BLaER1 treated with 17β-estradiol and CSF1 and Interleukin-3, amounts not matched to agents 10 nM and 100 nM (cell line): ENCODE measurements at regions not wholly inside any gene's neighbourhood (a gene's known extent, or its start where the extent isn't known, plus 50 kb on each side); places are given as distances from the start of the nearest gene placed in this dataset.
A peak's percentile ranks its signal among the peaks of the same experiment; 100 is the strongest.

ENCODE experiments used
- H3K27ac ChIP-seq, 11 experiments: shearing (Covaris generic); formaldehyde crosslinking; 2 replicates each; pipeline ENCODE4 v1.8.1; 2022
- H3K27me3 ChIP-seq, 11 experiments: shearing (Covaris generic); formaldehyde crosslinking; 2 replicates each; pipeline ENCODE4 v1.8.1; 2022
- H3K36me3 ChIP-seq, 11 experiments: shearing (Covaris generic); formaldehyde crosslinking; 2 replicates each; pipeline ENCODE4 v1.8.1; 2022
- H3K4me1 ChIP-seq, 10 experiments: shearing (Covaris generic); formaldehyde crosslinking; 2 replicates each; pipeline ENCODE4 v1.8.1; 2022
- H3K4me2 ChIP-seq, 11 experiments: shearing (Covaris generic); formaldehyde crosslinking; 2 replicates each; pipeline ENCODE4 v1.8.1; 2022
- H3K4me3 ChIP-seq, 10 experiments: shearing (Covaris generic); formaldehyde crosslinking; 2 replicates each; pipeline ENCODE4 v1.8.1; 2022
- H3K9ac ChIP-seq, 11 experiments: shearing (Covaris generic); formaldehyde crosslinking; 2 replicates each; pipeline ENCODE4 v1.8.1; 2022
- H3K9me3 ChIP-seq, 11 experiments: shearing (Covaris generic); formaldehyde crosslinking; replicated peaks in 1 of 11; 2 replicates each; pipeline ENCODE4 v1.8.1; 2022
- H4K20me1 ChIP-seq, 11 experiments: shearing (Covaris generic); formaldehyde crosslinking; 2 replicates each; pipeline ENCODE4 v1.8.1; 2022
- Cebpa-rat ChIP-seq, 11 experiments: shearing (Covaris generic); IDR thresholded peaks; 2 replicates each; pipeline ENCODE4 v1.8.1; 2022

DNA sequence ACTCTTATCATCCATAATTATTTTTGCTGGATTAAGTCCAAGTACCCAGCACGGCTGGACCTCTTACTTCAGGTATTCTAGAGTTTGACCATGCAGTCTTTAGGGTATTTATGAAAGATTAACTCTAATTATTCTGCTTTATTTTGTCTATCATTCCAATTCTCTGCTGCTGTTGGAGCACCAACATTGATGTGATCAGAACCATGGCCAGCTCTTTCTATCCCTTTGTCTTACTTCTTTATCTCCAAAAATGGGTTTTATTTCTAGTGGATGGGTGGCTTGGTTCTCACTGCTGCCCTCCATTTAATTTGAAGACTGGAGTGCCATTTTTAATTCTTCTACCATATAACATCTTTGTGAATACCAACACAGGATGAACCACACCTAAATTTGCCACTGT, 704.3 kb downstream of the FRK start:
- H3K27ac ChIP-seq, result no peak overlapping the region
- no peaks in the 10 kb centered on the region for H3K36me3 ChIP-seq
- H3K4me2 ChIP-seq, result no peak overlapping the region
- H4K20me1 ChIP-seq, result no peaks in the 10 kb centered on the region
- no peaks in the 10 kb centered on the region for H3K27me3 ChIP-seq
- no peak overlapping the region for H3K4me3 ChIP-seq
- H3K9ac ChIP-seq, result no peak overlapping the region
- H3K9me3 ChIP-seq, result no peaks in the 10 kb centered on the region
- H3K4me1 ChIP-seq, result no peaks in the 10 kb centered on the region
- TF ChIP-seq Cebpa-rat (IDR thresholded peaks at IDR 0.05), result no peak

DNA sequence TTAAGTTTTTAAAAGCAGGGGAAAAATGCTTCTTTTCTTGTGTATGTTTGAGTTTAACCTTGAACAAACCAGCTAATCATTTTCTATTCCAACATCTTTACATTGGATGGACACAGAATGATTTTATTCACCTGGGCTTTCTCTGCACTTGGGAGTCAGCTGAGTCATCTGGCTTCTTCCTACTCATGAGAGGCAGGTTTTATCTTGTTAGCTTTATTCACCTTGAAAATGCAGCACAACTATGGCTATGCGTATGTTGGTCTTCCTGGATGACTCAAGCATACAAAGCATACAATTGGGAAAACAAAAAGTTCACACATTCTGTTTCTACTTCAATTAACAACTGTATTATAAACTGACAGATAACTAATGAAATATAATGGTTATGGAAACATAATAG, 737.7 kb downstream of the FRK start:
- no peak for TF ChIP-seq Cebpa-rat (IDR thresholded peaks at IDR 0.05)
- Histone ChIP-seq H3K27ac (no peak overlapping the region), H3K9me3 (no peaks in the 10 kb centered on the region), H3K4me2 (no peak overlapping the region), H3K27me3 (no peaks in the 10 kb centered on the region), H3K4me3 (no peak overlapping the region), H3K9ac (no peak overlapping the region), H4K20me1 (no peaks in the 10 kb centered on the region), H3K4me1 (no peaks in the 10 kb centered on the region), H3K36me3 (no peaks in the 10 kb centered on the region)

DNA sequence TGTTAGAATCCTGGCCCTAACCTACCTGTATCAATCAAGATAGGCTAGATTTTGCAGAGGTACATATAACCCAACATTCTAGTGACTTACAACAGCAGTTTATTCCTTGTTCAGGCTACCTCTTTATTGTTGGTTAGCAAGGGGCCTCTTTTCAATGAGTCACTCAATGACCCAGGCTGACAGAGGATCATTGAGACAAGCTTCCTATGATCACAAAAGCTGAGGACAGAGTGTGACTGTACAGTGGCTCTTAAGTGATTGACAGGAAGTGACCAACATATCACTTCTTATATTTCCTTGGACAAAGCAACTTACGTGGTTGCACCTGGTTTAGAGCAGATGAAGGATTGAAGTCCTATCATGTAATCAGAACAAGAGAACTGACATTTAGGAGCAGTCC, 740.9 kb downstream of the FRK start:
- Histone ChIP-seq H3K36me3 (no peaks in the 10 kb centered on the region), H3K9ac (no peak overlapping the region), H3K4me2 (no peak overlapping the region), H3K9me3 (no peaks in the 10 kb centered on the region), H3K4me1 (no peaks in the 10 kb centered on the region), H3K27me3 (no peaks in the 10 kb centered on the region), H3K4me3 (no peak overlapping the region), H4K20me1 (no peaks in the 10 kb centered on the region), H3K27ac (no peak overlapping the region)
- TF ChIP-seq Cebpa-rat (IDR thresholded peaks at IDR 0.05), result no peak

DNA sequence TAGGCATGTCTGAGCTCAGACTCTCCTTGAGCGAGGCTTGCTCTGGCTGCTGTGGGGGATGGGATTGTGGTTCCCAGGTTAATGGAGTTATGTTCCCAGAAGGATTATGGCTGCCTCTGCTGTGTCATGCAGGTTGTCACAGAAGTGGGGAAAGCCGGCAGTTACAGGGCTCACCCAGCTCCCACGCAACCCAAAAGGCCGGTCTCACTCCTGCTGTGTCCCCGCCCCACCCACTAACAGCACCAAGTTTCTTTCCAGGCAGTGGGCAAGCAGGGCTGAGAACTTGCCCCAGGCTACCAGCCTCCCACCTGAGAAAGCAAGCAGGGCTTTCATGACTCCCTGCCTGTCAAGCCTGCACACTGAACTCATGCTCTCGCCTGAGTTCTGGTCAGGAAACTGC, 750.5 kb downstream of the FRK start:
- no peaks in the 10 kb centered on the region for H4K20me1 ChIP-seq
- H3K9me3 ChIP-seq, result peaks cover 0 to 27% (median 17%) of the 10 kb centered on the region in 11 experiments; a peak in 15 of 22 replicates
- no peaks in the 10 kb centered on the region for H3K27me3 ChIP-seq
- H3K4me1 ChIP-seq, result peaks cover 0 to 22% (median 13%) of the 10 kb centered on the region in 10 experiments; a peak in 16 of 20 replicates
- TF ChIP-seq Cebpa-rat (IDR thresholded peaks at IDR 0.05), result no peak
- no peak overlapping the region for H3K9ac ChIP-seq
- H3K36me3 ChIP-seq, result no peaks in the 10 kb centered on the region
- H3K4me3 ChIP-seq, result no peak overlapping the region
- peak overlapping the region in 9 of 11 experiments; percentile 2 to 68 (median 46); a peak in 16 of 22 replicates for H3K4me2 ChIP-seq
- H3K27ac ChIP-seq, result 0 out of 22 replicates have a peak overlapping the region, but pooled peaks of 1 of the 11 experiments have one; percentile 12

DNA sequence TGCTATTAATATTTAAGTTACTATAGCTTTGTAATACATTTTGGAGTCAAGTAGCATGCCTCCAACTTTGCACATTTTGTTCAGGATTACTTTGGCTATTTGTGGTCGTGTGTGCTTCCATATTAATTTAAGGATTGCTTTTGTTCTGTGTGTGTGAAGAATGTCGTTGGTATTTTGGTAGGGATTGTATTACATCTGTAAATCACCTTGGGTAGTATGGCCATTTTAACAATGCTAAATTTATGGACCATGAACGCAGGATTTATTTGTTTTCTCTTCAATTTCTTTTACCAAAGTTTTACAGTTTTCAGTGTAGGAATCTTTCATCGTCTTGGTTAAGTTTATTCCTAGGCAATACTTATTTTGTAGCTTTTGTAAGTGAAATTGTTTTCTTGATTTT, 758.0 kb downstream of the FRK start:
- H3K9ac ChIP-seq, result no peak overlapping the region
- no peaks in the 10 kb centered on the region for H3K4me1 ChIP-seq
- no peaks in the 10 kb centered on the region for H4K20me1 ChIP-seq
- no peaks in the 10 kb centered on the region for H3K27me3 ChIP-seq
- no peak overlapping the region for H3K27ac ChIP-seq
- H3K4me2 ChIP-seq, result no peak overlapping the region
- no peak for TF ChIP-seq Cebpa-rat (IDR thresholded peaks at IDR 0.05)
- no peak overlapping the region for H3K4me3 ChIP-seq
- no peaks in the 10 kb centered on the region for H3K9me3 ChIP-seq
- no peaks in the 10 kb centered on the region for H3K36me3 ChIP-seq

DNA sequence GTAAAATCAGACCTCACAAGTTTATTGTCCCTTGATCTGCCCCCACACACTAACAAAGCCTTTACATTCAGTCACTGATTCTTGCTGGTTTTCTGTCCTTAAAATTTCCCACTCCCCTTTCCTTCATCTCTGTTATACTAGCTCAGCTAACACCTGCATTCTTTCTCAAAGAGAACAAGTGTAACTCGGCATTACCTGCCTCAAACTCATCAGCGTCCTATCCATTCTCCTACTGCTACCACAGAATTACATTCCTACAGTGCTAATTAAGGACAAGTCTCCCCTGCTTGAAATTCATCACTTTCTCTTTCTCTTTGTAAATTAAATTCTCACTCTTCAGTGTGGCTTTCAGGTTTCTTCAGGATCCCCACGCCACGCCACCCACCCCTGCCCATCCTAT, 773.2 kb downstream of the FRK start:
- H3K9ac ChIP-seq, result no peak overlapping the region
- H3K4me1 ChIP-seq, result no peaks in the 10 kb centered on the region
- no peaks in the 10 kb centered on the region for H3K27me3 ChIP-seq
- H3K9me3 ChIP-seq, result no peaks in the 10 kb centered on the region
- no peaks in the 10 kb centered on the region for H4K20me1 ChIP-seq
- TF ChIP-seq Cebpa-rat (IDR thresholded peaks at IDR 0.05), result no peak
- no peak overlapping the region for H3K4me3 ChIP-seq
- no peak overlapping the region for H3K27ac ChIP-seq
- H3K36me3 ChIP-seq, result no peaks in the 10 kb centered on the region
- no peak overlapping the region for H3K4me2 ChIP-seq

DNA sequence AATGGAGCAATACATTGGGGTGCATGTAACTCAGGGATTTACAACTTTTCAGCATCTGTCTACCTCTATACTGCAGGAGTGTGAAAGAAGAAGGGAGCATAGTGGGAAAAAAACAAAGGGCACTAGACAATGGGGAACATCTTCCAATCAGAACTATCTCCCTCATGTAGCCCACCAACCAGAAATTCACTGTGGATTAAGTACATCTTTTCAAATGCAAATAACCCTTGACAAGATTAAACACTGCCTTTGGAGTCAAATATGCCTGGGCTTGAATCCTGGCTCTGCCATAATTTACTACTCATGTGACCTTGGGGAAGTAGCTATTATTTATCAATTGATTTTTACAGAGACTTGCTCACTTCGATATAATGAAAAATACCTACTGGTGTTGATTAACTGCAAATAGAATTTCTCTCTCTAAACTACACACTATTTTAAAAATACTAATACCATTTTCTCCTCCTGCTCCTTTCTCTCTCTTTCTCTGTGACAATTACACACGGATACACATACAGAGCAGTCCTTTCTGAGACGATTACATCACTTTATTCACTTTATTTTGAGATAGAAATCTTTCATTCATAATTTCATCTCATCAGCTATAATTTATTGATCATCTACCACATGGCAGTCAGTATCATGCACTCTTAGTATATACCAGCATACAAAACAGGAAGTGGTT, 783.7 kb downstream of the FRK start:
- Histone ChIP-seq H3K9ac (no peak overlapping the region), H3K36me3 (no peaks in the 10 kb centered on the region), H3K27ac (no peak overlapping the region), H3K4me2 (no peak overlapping the region), H4K20me1 (no peaks in the 10 kb centered on the region), H3K9me3 (no peaks in the 10 kb centered on the region), H3K4me1 (no peaks in the 10 kb centered on the region), H3K4me3 (no peak overlapping the region), H3K27me3 (no peaks in the 10 kb centered on the region)
- TF ChIP-seq Cebpa-rat (IDR thresholded peaks at IDR 0.05), result no peak

DNA sequence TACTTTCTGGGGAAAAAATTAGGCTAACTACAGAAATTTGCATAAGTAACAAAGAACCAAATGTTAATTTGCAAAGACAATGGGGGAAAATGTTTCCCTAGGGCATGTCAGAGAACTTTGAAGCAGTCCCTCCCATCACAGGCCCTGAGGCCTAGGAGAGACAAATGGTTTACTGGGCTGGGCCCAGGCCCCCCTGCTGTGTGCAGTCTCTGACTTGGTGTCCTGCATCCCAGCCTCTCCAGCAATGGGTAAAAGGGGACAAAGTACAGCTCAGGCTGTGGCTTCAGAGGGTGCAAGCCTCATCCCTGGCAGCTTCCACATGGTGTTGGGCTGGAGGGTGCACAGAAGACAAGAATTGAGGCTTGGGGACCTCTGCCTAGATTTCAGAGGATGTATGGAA, 788.4 kb downstream of the FRK start:
- Histone ChIP-seq H3K27ac (no peak overlapping the region), H3K27me3 (no peaks in the 10 kb centered on the region), H3K4me2 (no peak overlapping the region), H3K36me3 (no peaks in the 10 kb centered on the region), H4K20me1 (no peaks in the 10 kb centered on the region), H3K9ac (no peak overlapping the region), H3K4me3 (no peak overlapping the region), H3K4me1 (no peaks in the 10 kb centered on the region), H3K9me3 (no peaks in the 10 kb centered on the region)
- no peak for TF ChIP-seq Cebpa-rat (IDR thresholded peaks at IDR 0.05)

DNA sequence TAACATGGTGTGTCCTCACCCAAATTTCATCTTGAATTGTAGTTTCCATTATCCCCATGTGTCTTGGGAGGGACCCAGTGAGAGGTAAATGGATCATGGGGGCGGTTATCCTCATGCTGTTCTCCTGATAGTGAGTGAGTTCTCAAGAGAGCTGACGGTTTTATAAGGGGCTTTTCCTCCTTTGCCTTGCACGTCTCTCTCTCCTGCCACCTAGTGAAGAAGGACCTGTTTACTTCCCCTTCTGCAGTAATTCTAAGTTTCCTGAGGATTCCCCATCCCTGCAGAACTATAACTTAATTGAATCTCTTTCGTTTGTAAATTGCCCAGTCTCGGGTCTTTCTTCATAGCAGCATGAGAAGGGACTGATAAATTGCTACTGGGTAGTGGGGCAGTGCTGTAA, 789.3 kb downstream of the FRK start:
- no peaks in the 10 kb centered on the region for H3K4me1 ChIP-seq
- no peak for TF ChIP-seq Cebpa-rat (IDR thresholded peaks at IDR 0.05)
- no peak overlapping the region for H3K9ac ChIP-seq
- H3K4me2 ChIP-seq, result no peak overlapping the region
- no peaks in the 10 kb centered on the region for H3K9me3 ChIP-seq
- no peak overlapping the region for H3K4me3 ChIP-seq
- H3K27ac ChIP-seq, result no peak overlapping the region
- H3K27me3 ChIP-seq, result no peaks in the 10 kb centered on the region
- H3K36me3 ChIP-seq, result no peaks in the 10 kb centered on the region
- H4K20me1 ChIP-seq, result no peaks in the 10 kb centered on the region

DNA sequence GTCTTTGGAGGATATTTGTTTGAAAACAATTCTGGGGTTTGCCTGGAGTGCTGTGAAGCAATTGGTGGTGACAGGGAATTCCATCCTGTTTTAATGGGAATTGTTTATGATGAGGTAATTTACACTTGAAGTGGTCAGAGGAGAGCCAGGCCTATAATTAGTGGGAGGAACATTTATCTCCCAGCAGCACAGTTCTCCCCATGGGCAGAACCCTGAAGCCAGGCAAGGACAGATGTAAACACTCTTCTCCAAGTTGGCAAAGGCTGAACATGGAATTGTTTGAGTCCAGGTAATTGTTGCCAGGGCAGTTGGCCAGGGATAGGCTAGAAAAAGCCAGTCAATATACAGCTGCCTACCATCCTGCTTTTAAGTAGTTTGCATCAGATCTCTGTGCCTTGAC, 789.7 kb downstream of the FRK start:
- Histone ChIP-seq H3K4me1 (no peaks in the 10 kb centered on the region), H3K27ac (no peak overlapping the region), H3K4me3 (no peak overlapping the region), H3K9me3 (no peaks in the 10 kb centered on the region), H3K4me2 (no peak overlapping the region), H4K20me1 (no peaks in the 10 kb centered on the region), H3K9ac (no peak overlapping the region), H3K27me3 (no peaks in the 10 kb centered on the region), H3K36me3 (no peaks in the 10 kb centered on the region)
- no peak for TF ChIP-seq Cebpa-rat (IDR thresholded peaks at IDR 0.05)
